ENCODE measurements at regions not wholly inside any gene's neighbourhood (a gene's known extent, or its start where the extent isn't known, plus 50 kb on each side); places are given as distances from the start of the nearest gene placed in this dataset.

GRCh38 chr6:85113934-85114580 lies 335.8 kb upstream of the NT5E start:
- Mint-ChIP-seq H3K4me3 (no peak overlapping the region), H3K27ac (no peak overlapping the region), H3K4me1 (no peaks in the 10 kb centered on the region), H3K27me3 (ENCODE audit: insufficient read depth) (no peaks in the 10 kb centered on the region), H3K9me3 (no peaks in the 10 kb centered on the region), H3K36me3 (ENCODE audit: low read depth) (no peaks in the 10 kb centered on the region)
- Histone ChIP-seq H3K36me3 (ENCODE audit: control insufficient read depth, insufficient read depth, low read length) (no peaks in the 10 kb centered on the region), H3K9me3 (ENCODE audit: control insufficient read depth, low read length) (no peaks in the 10 kb centered on the region), H3K9ac (ENCODE audit: extremely low read depth, low read length, poor library complexity, severe bottlenecking) (no peak overlapping the region), H3K4me1 (ENCODE audit: control insufficient read depth, insufficient read depth, low read length) (no peaks in the 10 kb centered on the region), H3K27me3 (ENCODE audit: control insufficient read depth, insufficient read depth, low read length, poor library complexity, severe bottlenecking) (no peaks in the 10 kb centered on the region), H3K27ac (ENCODE audit: low read depth, low read length) (no peak overlapping the region), H3K4me3 (ENCODE audit: low read length) (no peak overlapping the region)
- TF ChIP-seq, protein P1, sequence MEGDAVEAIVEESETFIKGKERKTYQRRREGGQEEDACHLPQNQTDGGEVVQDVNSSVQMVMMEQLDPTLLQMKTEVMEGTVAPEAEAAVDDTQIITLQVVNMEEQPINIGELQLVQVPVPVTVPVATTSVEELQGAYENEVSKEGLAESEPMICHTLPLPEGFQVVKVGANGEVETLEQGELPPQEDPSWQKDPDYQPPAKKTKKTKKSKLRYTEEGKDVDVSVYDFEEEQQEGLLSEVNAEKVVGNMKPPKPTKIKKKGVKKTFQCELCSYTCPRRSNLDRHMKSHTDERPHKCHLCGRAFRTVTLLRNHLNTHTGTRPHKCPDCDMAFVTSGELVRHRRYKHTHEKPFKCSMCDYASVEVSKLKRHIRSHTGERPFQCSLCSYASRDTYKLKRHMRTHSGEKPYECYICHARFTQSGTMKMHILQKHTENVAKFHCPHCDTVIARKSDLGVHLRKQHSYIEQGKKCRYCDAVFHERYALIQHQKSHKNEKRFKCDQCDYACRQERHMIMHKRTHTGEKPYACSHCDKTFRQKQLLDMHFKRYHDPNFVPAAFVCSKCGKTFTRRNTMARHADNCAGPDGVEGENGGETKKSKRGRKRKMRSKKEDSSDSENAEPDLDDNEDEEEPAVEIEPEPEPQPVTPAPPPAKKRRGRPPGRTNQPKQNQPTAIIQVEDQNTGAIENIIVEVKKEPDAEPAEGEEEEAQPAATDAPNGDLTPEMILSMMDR (conservative IDR thresholded peaks at IDR 0.05), result no peak
- WGBS, 2 experiments (ENCODE audit: insufficient coverage in 1 of 2, insufficient read length in 1 of 2), result 94 to 96% methylated on average over 20 to 21 of the region's 21 CpGs
- DNase-seq, result no peak

- Mint-ChIP-seq H3K27me3 (ENCODE audit: insufficient read depth) (no peaks in the 10 kb centered on the region), H3K36me3 (ENCODE audit: low read depth) (no peaks in the 10 kb centered on the region), H3K27ac (no peak overlapping the region), H3K4me1 (no peaks in the 10 kb centered on the region), H3K4me3 (no peak overlapping the region), H3K9me3 (no peaks in the 10 kb centered on the region)
- H3K4me3 ChIP-seq (ENCODE audit: low read length), result no peak overlapping the region
- H3K4me1 ChIP-seq (ENCODE audit: control insufficient read depth, insufficient read depth, low read length), result no peaks in the 10 kb centered on the region
- H3K27me3 ChIP-seq (ENCODE audit: control insufficient read depth, insufficient read depth, low read length, poor library complexity, severe bottlenecking), result no peaks in the 10 kb centered on the region
- no peaks in the 10 kb centered on the region for H3K36me3 ChIP-seq (ENCODE audit: control insufficient read depth, insufficient read depth, low read length)
- WGBS, 2 experiments (ENCODE audit: insufficient coverage in 1 of 2, insufficient read length in 1 of 2), result 100% methylated on average over 1 of the region's 1 CpG; no CpG with 5 or more reads in 1 of the 2 experiments
- DNase-seq, result no peak
- H3K9ac ChIP-seq (ENCODE audit: extremely low read depth, low read length, poor library complexity, severe bottlenecking), result no peak overlapping the region
- H3K9me3 ChIP-seq (ENCODE audit: control insufficient read depth, low read length), result no peaks in the 10 kb centered on the region
- TF ChIP-seq, protein P1 (conservative IDR thresholded peaks at IDR 0.05), result no peak
- no peak overlapping the region for H3K27ac ChIP-seq (ENCODE audit: low read depth, low read length)
Observed at GRCh38 chr6:85112540-85112939, 337.3 kb upstream of the NT5E start.

DNA sequence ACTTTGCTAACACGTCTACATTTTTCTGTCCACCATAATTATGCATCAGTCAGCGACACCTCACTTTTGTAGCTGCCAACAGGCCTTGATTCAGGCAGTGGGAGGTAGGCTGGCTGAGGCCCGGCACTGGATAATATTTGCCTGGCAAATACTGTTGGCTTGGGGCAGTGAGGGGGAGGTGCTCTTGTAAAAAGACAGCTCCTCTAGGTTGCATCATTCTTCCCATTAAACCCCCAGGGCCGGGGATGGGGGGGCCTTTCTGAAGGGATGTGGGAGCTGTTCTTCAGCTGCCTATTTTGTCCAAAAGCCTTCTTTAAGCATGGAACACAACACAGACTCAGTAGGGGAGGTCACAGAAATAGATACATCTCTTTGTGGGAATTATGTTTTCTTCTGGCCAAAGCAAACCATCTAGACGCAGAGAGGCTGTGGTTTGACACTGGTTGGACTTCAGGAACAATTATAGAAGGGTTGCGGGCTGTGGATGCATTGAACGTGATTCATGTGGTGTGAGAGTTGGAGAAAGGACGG lies 338.3 kb upstream of the NT5E start:
- no peaks in the 10 kb centered on the region for H3K36me3 ChIP-seq (ENCODE audit: control insufficient read depth, insufficient read depth, low read length)
- DNase-seq, result no peak
- no peaks in the 10 kb centered on the region for H3K27me3 Mint-ChIP-seq (ENCODE audit: insufficient read depth)
- H3K9me3 Mint-ChIP-seq, result no peaks in the 10 kb centered on the region
- H3K27ac ChIP-seq (ENCODE audit: low read depth, low read length), result peak overlapping the region; percentile 9
- H3K9ac ChIP-seq (ENCODE audit: extremely low read depth, low read length, poor library complexity, severe bottlenecking), result no peak overlapping the region
- no peak overlapping the region for H3K27ac Mint-ChIP-seq
- no peaks in the 10 kb centered on the region for H3K9me3 ChIP-seq (ENCODE audit: control insufficient read depth, low read length)
- 84 to 87% methylated on average over 5 to 8 of the region's 8 CpGs for WGBS, 2 experiments (ENCODE audit: insufficient coverage in 1 of 2, insufficient read length in 1 of 2)
- TF ChIP-seq, protein P1 (conservative IDR thresholded peaks at IDR 0.05), result no peak
- no peaks in the 10 kb centered on the region for H3K4me1 ChIP-seq (ENCODE audit: control insufficient read depth, insufficient read depth, low read length)
- H3K36me3 Mint-ChIP-seq (ENCODE audit: low read depth), result no peaks in the 10 kb centered on the region
- H3K4me1 Mint-ChIP-seq, result no peaks in the 10 kb centered on the region
- H3K4me3 ChIP-seq (ENCODE audit: low read length), result no peak overlapping the region
- no peak overlapping the region for H3K4me3 Mint-ChIP-seq
- H3K27me3 ChIP-seq (ENCODE audit: control insufficient read depth, insufficient read depth, low read length, poor library complexity, severe bottlenecking), result no peaks in the 10 kb centered on the region
